ENCODE measurements at regions not wholly inside any gene's neighbourhood (a gene's known extent, or its start where the extent isn't known, plus 50 kb on each side); places are given as distances from the start of the nearest gene placed in this dataset.

DNA sequence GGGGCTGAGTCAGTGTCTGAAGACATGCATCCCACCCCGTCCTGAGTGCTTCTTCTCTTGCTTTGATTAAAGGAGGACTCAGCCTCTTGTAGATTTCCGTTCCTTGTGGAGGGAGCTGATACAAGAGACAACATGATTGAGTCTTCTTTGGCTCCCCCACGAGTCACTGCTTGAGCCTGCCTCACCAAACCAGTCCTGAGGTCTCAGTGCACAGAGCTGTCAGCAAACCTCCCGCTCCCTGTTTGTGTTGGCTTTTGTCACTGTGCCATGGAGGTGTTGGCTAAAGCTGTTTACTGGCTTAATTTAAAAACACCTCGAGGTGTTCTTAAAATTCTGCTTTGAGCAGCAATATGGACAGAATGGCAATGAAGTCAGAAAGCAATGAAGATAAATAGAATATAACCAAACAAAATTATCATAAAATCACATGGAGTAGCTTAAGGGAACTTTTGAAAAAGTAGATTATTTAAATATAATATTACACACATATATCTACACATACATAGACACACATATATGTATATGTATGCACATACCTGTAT, 234.1 kb upstream of the ANKRD55 start:
- TF ChIP-seq, protein P1, sequence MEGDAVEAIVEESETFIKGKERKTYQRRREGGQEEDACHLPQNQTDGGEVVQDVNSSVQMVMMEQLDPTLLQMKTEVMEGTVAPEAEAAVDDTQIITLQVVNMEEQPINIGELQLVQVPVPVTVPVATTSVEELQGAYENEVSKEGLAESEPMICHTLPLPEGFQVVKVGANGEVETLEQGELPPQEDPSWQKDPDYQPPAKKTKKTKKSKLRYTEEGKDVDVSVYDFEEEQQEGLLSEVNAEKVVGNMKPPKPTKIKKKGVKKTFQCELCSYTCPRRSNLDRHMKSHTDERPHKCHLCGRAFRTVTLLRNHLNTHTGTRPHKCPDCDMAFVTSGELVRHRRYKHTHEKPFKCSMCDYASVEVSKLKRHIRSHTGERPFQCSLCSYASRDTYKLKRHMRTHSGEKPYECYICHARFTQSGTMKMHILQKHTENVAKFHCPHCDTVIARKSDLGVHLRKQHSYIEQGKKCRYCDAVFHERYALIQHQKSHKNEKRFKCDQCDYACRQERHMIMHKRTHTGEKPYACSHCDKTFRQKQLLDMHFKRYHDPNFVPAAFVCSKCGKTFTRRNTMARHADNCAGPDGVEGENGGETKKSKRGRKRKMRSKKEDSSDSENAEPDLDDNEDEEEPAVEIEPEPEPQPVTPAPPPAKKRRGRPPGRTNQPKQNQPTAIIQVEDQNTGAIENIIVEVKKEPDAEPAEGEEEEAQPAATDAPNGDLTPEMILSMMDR (IDR thresholded peaks at IDR 0.05), result no peak

DNA sequence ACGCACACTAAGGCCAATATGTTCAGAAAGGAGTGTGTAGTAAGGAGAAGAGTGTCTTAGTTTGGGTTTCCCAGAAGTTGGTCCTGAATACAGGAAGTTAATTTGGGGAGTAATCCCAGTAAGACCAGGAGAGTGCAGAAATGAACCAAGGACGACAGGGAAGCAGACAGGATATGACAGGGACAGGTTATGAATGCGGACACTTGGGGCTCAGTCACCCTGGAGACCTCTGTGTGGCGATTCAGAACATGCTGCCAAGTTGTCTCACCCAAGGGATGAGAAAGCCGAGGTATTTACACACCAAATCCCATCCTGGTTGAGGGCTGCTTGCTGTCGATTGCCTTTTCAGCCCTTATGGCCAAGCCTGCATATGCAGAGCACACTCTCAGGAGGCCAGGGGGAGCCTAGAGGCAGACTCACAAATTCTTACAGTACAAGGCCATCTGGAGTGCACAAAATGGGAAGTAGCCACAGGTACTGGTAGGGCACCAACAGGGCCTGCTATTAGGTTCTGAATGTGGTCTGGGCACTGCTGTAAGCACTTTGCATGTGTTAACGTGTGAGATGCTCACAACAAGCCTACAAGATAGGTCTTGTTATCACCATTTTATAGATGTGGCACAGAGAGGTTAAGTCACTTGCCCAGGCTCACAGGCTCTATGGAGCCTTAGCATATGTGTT, 233.1 kb upstream of the ANKRD55 start:
- H3K36me3 ChIP-seq (ENCODE audit: insufficient read depth, low read length), result no peaks in the 10 kb centered on the region
- Mint-ChIP-seq H3K4me3 (no peak overlapping the region), H3K9me3 (no peaks in the 10 kb centered on the region), H3K27ac (no peak overlapping the region), H3K36me3 (ENCODE audit: low read depth) (no peaks in the 10 kb centered on the region), H3K27me3 (no peaks in the 10 kb centered on the region), H3K4me1 (ENCODE audit: low read depth) (no peaks in the 10 kb centered on the region)
- ATAC-seq (ENCODE audit: poor library complexity) (no peak), DNase-seq (no peak)
- TF ChIP-seq, protein P1 (IDR thresholded peaks at IDR 0.05), result no peak
- ChIA-PET CTCF (no interaction called here), POLR2A (no interaction called here)
- no peak overlapping the region for H3K4me3 ChIP-seq (ENCODE audit: low read length)
- H3K27me3 ChIP-seq (ENCODE audit: control insufficient read depth in 1 of 2, insufficient read depth in 2 of 2, low read length in 2 of 2), result no peaks in the 10 kb centered on the region
- no peaks in the 10 kb centered on the region for H3K4me1 ChIP-seq (ENCODE audit: insufficient read depth, low read length)
- no peak overlapping the region for H3K27ac ChIP-seq (ENCODE audit: low read depth in 1 of 2, low read length in 2 of 2)
- no peaks in the 10 kb centered on the region for H3K9me3 ChIP-seq (ENCODE audit: control insufficient read depth in 1 of 2, insufficient read depth in 1 of 2, low read length in 2 of 2)
- intact Hi-C loops (cut with DNase I, micrococcal nuclease), result no loop called here

More for the DNA sequence above, 234.1 kb upstream of the ANKRD55 start:
- Histone ChIP-seq H3K36me3 (ENCODE audit: insufficient read depth, low read length) (no peaks in the 10 kb centered on the region), H3K27ac (ENCODE audit: low read depth in 1 of 2, low read length in 2 of 2) (no peak overlapping the region), H3K27me3 (ENCODE audit: control insufficient read depth in 1 of 2, insufficient read depth in 2 of 2, low read length in 2 of 2) (no peaks in the 10 kb centered on the region), H3K4me1 (ENCODE audit: insufficient read depth, low read length) (no peaks in the 10 kb centered on the region), H3K9me3 (ENCODE audit: control insufficient read depth in 1 of 2, insufficient read depth in 1 of 2, low read length in 2 of 2) (no peaks in the 10 kb centered on the region), H3K4me3 (ENCODE audit: low read length) (no peak overlapping the region)
- POLR2A ChIA-PET, result interaction anchor here (1.0 kb wide), 1 partner anchor 13 kb away, joined by 4 read pairs; no protein-coding TSS in a partner anchor
- H3K4me1 Mint-ChIP-seq (ENCODE audit: low read depth), result no peaks in the 10 kb centered on the region
- ATAC-seq (ENCODE audit: poor library complexity) (no peak), DNase-seq (no peak)
- no peaks in the 10 kb centered on the region for H3K9me3 Mint-ChIP-seq
- no peaks in the 10 kb centered on the region for H3K27me3 Mint-ChIP-seq
- CTCF ChIA-PET, result interaction anchor here (0.5 kb wide), 1 partner anchor 1965 kb away, joined by 4 read pairs; no protein-coding TSS in a partner anchor
- intact Hi-C loops (cut with DNase I, micrococcal nuclease), result no loop called here
- no peak overlapping the region for H3K4me3 Mint-ChIP-seq
- H3K36me3 Mint-ChIP-seq (ENCODE audit: low read depth), result no peaks in the 10 kb centered on the region
- H3K27ac Mint-ChIP-seq, result no peak overlapping the region

DNA sequence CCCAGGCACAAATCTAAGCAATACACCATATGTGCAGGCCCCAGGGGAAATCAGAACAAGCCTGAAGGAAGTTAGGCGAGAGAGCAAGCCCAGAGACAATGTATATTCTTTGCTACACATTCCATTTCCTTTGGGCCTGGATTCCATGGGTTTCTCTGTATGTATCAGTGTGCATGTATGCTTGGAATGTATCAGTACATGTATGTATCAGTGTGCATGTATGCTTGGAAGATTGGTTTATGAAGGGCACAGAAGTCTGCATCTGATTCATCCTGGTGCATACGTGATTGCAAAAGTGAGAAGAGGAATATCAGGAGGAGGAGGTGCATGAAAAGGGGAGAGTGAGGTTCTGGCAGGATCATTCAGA, 232.6 kb upstream of the ANKRD55 start:
- CTCF ChIA-PET, result no interaction called here
- H3K27ac Mint-ChIP-seq, result no peak overlapping the region
- no peaks in the 10 kb centered on the region for H3K9me3 Mint-ChIP-seq
- no peak overlapping the region for H3K4me3 ChIP-seq (ENCODE audit: low read length)
- H3K36me3 Mint-ChIP-seq (ENCODE audit: low read depth), result no peaks in the 10 kb centered on the region
- no peaks in the 10 kb centered on the region for H3K4me1 ChIP-seq (ENCODE audit: insufficient read depth, low read length)
- no peak overlapping the region for H3K27ac ChIP-seq (ENCODE audit: low read depth in 1 of 2, low read length in 2 of 2)
- H3K9me3 ChIP-seq (ENCODE audit: control insufficient read depth in 1 of 2, insufficient read depth in 1 of 2, low read length in 2 of 2), result no peaks in the 10 kb centered on the region
- no peaks in the 10 kb centered on the region for H3K4me1 Mint-ChIP-seq (ENCODE audit: low read depth)
- H3K27me3 Mint-ChIP-seq, result no peaks in the 10 kb centered on the region
- H3K27me3 ChIP-seq (ENCODE audit: control insufficient read depth in 1 of 2, insufficient read depth in 2 of 2, low read length in 2 of 2), result no peaks in the 10 kb centered on the region
- ATAC-seq (ENCODE audit: poor library complexity) (no peak), DNase-seq (no peak)
- intact Hi-C loops (cut with DNase I, micrococcal nuclease), result no loop called here
- POLR2A ChIA-PET, result no interaction called here
- H3K36me3 ChIP-seq (ENCODE audit: insufficient read depth, low read length), result no peaks in the 10 kb centered on the region
- TF ChIP-seq, protein P1 (IDR thresholded peaks at IDR 0.05), result no peak
- no peak overlapping the region for H3K4me3 Mint-ChIP-seq

Data from CD4-positive, alpha-beta T cell (primary cell).